ENCODE measurements at regions not wholly inside any gene's neighbourhood (a gene's known extent, or its start where the extent isn't known, plus 50 kb on each side); places are given as distances from the start of the nearest gene placed in this dataset.

GRCh38 chr10:36302086-36302485, 660.0 kb upstream of the FZD8 start:
- TF ChIP-seq POLR2A (IDR thresholded peaks at IDR 0.05) (no peak), CTCF (IDR thresholded peaks at IDR 0.05) (no peak), EP300 (IDR thresholded peaks at IDR 0.05) (no peak)
